T-helper 2 cell treated with Interferon-gamma antibody and Interleukin-4, amounts not matched to agents 100 ng/mL and 5 ng/mL, for 36 hours (primary cell): ENCODE measurements at regions not wholly inside any gene's neighbourhood (a gene's known extent, or its start where the extent isn't known, plus 50 kb on each side); places are given as distances from the start of the nearest gene placed in this dataset.

Source experiments
- intact Hi-C: fragments of 100-400 bp; cut with micrococcal nuclease; formaldehyde crosslinking; loops from one replicate; pipeline ENCODE4 v1.15.1; 2023

GRCh38 chr13:76795701-76796695 is 90.2 kb downstream of the KCTD12 start:
- intact Hi-C loops, result no loop called here

GRCh38 chr13:76792731-76793347 is 93.4 kb downstream of the KCTD12 start:
- intact Hi-C loops, result no loop called here

GRCh38 chr13:76790980-76791819 is 95.0 kb downstream of the KCTD12 start:
- intact Hi-C loops, result no loop called here

- intact Hi-C loops, result no loop called here
Observed at GRCh38 chr13:76790526-76790925, 95.7 kb downstream of the KCTD12 start.

GRCh38 chr13:76783798-76784197 is 102.4 kb downstream of the KCTD12 start:
- intact Hi-C loops, result no loop called here

GRCh38 chr13:76778853-76779252 is 107.4 kb downstream of the KCTD12 start:
- intact Hi-C loops, result no loop called here

GRCh38 chr13:76777096-76777495 is 109.1 kb downstream of the KCTD12 start:
- intact Hi-C loops, result no loop called here

GRCh38 chr13:76775088-76775740 is 111.0 kb downstream of the KCTD12 start:
- intact Hi-C loops, result no loop called here

- intact Hi-C loops, result no loop called here
Observed at GRCh38 chr13:76773448-76774094, 112.6 kb downstream of the KCTD12 start.

GRCh38 chr13:76772241-76772640 is 114.0 kb downstream of the KCTD12 start:
- intact Hi-C loops, result no loop called here

GRCh38 chr13:76769271-76769791 is 116.9 kb downstream of the KCTD12 start:
- intact Hi-C loops, result no loop called here

GRCh38 chr13:76768384-76768783 is 117.8 kb downstream of the KCTD12 start:
- intact Hi-C loops, result no loop called here

- intact Hi-C loops, result no loop called here
Observed at GRCh38 chr13:76764916-76765315, 121.3 kb downstream of the KCTD12 start.

- intact Hi-C loops, result no loop called here
Observed at GRCh38 chr13:76764429-76764828, 121.8 kb downstream of the KCTD12 start.

- intact Hi-C loops, result no loop called here
Observed at GRCh38 chr13:76762721-76763120, 123.5 kb downstream of the KCTD12 start.

GRCh38 chr13:76759877-76760276 is 126.3 kb downstream of the KCTD12 start:
- intact Hi-C loops, result no loop called here

GRCh38 chr13:76758738-76759137 is 127.5 kb downstream of the KCTD12 start:
- intact Hi-C loops, result no loop called here

GRCh38 chr13:76758257-76758656 is 127.9 kb downstream of the KCTD12 start:
- intact Hi-C loops, result no loop called here

GRCh38 chr13:76756451-76756850 is 129.8 kb downstream of the KCTD12 start:
- intact Hi-C loops, result no loop called here

GRCh38 chr13:76754414-76754813 is 131.8 kb downstream of the KCTD12 start:
- intact Hi-C loops, result no loop called here
